CD4-positive, alpha-beta T cell (primary cell): ENCODE measurements at regions not wholly inside any gene's neighbourhood (a gene's known extent, or its start where the extent isn't known, plus 50 kb on each side); places are given as distances from the start of the nearest gene placed in this dataset.

Experiments used
- ATAC-seq: fragments of 200-7000 bp; cut with Tn5 transposase; one replicate; pipeline ENCODE4 v1.10.0; 2022; ENCODE audit warnings: mild to moderate bottlenecking; ENCODE audit not compliant: poor library complexity
- CTCF ChIA-PET: fragments of 350-600 bp; sonication (Branson Sonifier 250); formaldehyde crosslinking; loops from one replicate; lab custom pipeline; 2021; ENCODE audit warnings: antibody characterized with exemption, inconsistent platforms; lab: Charles Lee
- POLR2A ChIA-PET: fragments of 350-600 bp; sonication (Branson Sonifier 250); formaldehyde crosslinking; loops from one replicate; lab custom pipeline; 2021; ENCODE audit warnings: antibody characterized with exemption, inconsistent platforms; lab: Charles Lee
- DNase-seq, 14 experiments: peaks; one replicate each; pipeline ENCODE4 v3.0.0-alpha.2; 2013 to 2020; ENCODE audit warnings: mixed read lengths in 2 of 14
- H3K27ac ChIP-seq, 2 donors: one replicate each; pipeline versions ENCODE4 v1.5.1 to v1.7.0; 2013; ENCODE audit warnings: low read length in 2 of 2, low read depth in 1 of 2, mild to moderate bottlenecking in 1 of 2
- H3K27me3 ChIP-seq, 2 experiments: 1 replicate in 1 of 2; 2 replicates in 1 of 2; pipeline versions ENCODE4 v1.6.1 to v1.7.0; 2013; ENCODE audit warnings: low read length in 2 of 2, control low read depth in 1 of 2, mild to moderate bottlenecking in 1 of 2, moderate library complexity in 1 of 2; ENCODE audit not compliant: insufficient read depth in 2 of 2, control insufficient read depth in 1 of 2
- H3K36me3 ChIP-seq: one replicate; pipeline ENCODE4 v1.6.1; 2013; ENCODE audit warnings: low read length, control low read depth; ENCODE audit not compliant: insufficient read depth
- H3K4me1 ChIP-seq: one replicate; pipeline ENCODE4 v1.6.1; 2013; ENCODE audit warnings: low read length, control low read depth; ENCODE audit not compliant: insufficient read depth
- H3K4me3 ChIP-seq: one replicate; pipeline ENCODE4 v1.5.1; 2013; ENCODE audit warnings: mild to moderate bottlenecking, low read length, moderate library complexity
- H3K9me3 ChIP-seq, 2 experiments: 1 replicate in 1 of 2; 2 replicates in 1 of 2; pipeline versions ENCODE4 v1.6.1 to v1.7.0; 2013; ENCODE audit warnings: low read length in 2 of 2, mild to moderate bottlenecking in 2 of 2, control low read depth in 1 of 2, moderate library complexity in 1 of 2; ENCODE audit not compliant: control insufficient read depth in 1 of 2, insufficient read depth in 1 of 2
- H3K27ac Mint-ChIP-seq: one replicate; pipeline ENCODE4 v1.8.0; 2020; ENCODE audit warnings: mixed read lengths
- H3K27me3 Mint-ChIP-seq: one replicate; pipeline ENCODE4 v1.8.0; 2021; ENCODE audit warnings: mixed read lengths
- H3K36me3 Mint-ChIP-seq: one replicate; pipeline ENCODE4 v1.8.0; 2021; ENCODE audit warnings: low read depth, mixed read lengths
- H3K4me1 Mint-ChIP-seq: one replicate; pipeline ENCODE4 v1.8.0; 2021; ENCODE audit warnings: low read depth, mixed read lengths
- H3K4me3 Mint-ChIP-seq: one replicate; pipeline ENCODE4 v1.8.0; 2020; ENCODE audit warnings: mild to moderate bottlenecking, mixed read lengths
- H3K9me3 Mint-ChIP-seq: one replicate; pipeline ENCODE4 v1.8.0; 2020; ENCODE audit warnings: mixed read lengths
- CTCF ChIP-seq: fragments of 200-600 bp; IDR thresholded peaks from one replicate; pipeline ENCODE4 v1.8.0; 2022; ENCODE audit warnings: antibody characterized with exemption, mild to moderate bottlenecking
- intact Hi-C, 2 experiments: fragments of 100-400 bp; cut with DNase I in 1 of 2; cut with micrococcal nuclease in 1 of 2; formaldehyde crosslinking; loops; one replicate each; pipeline versions ENCODE4 v1.15.1 to v1.9.0; 2023 to 2025; cut with DNase I, micrococcal nuclease

GRCh38 chr11:122436188-122436555 is 219.3 kb upstream of the UBASH3B start:
- ChIA-PET CTCF (no interaction called here), POLR2A (no interaction called here)
- no peak for TF ChIP-seq CTCF
- Mint-ChIP-seq H3K9me3 (no peaks in the 10 kb centered on the region), H3K36me3 (no peaks in the 10 kb centered on the region), H3K4me3 (no peak overlapping the region), H3K27me3 (peaks cover 19% of the 10 kb centered on the region), H3K27ac (no peak overlapping the region), H3K4me1 (peaks cover 10% of the 10 kb centered on the region)
- Histone ChIP-seq H3K9me3 (peaks cover 0 to 2% of the 10 kb centered on the region in 2 experiments), H3K36me3 (no peaks in the 10 kb centered on the region), H3K4me3 (no peak overlapping the region), H3K4me1 (no peaks in the 10 kb centered on the region), H3K27me3 (peaks cover 13% of the 10 kb centered on the region in 2 experiments), H3K27ac (no peak overlapping the region)
- DNase-seq, result no peak
- intact Hi-C loops, result no loop called here
- ATAC-seq, result no peak

- Mint-ChIP-seq H3K27ac (no peak overlapping the region), H3K4me1 (peaks cover 6% of the 10 kb centered on the region), H3K4me3 (no peak overlapping the region), H3K9me3 (no peaks in the 10 kb centered on the region), H3K36me3 (no peaks in the 10 kb centered on the region), H3K27me3 (peaks cover 19% of the 10 kb centered on the region)
- Histone ChIP-seq H3K27ac (no peak overlapping the region), H3K4me3 (no peak overlapping the region), H3K4me1 (no peaks in the 10 kb centered on the region), H3K27me3 (peaks cover 11 to 13% of the 10 kb centered on the region in 2 experiments), H3K36me3 (no peaks in the 10 kb centered on the region), H3K9me3 (no peaks in the 10 kb centered on the region)
- intact Hi-C loops, result no loop called here
- POLR2A ChIA-PET, result no interaction called here
- no peak for TF ChIP-seq CTCF
- CTCF ChIA-PET, result no interaction called here
- DNase-seq, result no peak
- ATAC-seq, result no peak
These were observed 219.9 kb upstream of the UBASH3B start for GRCh38 chr11:122435540-122436187.

- Histone ChIP-seq H3K4me1 (no peaks in the 10 kb centered on the region), H3K9me3 (no peaks in the 10 kb centered on the region), H3K4me3 (no peak overlapping the region), H3K27me3 (peaks cover 5 to 6% of the 10 kb centered on the region in 2 experiments), H3K27ac (no peak overlapping the region), H3K36me3 (no peaks in the 10 kb centered on the region)
- POLR2A ChIA-PET, result no interaction called here
- no peak for TF ChIP-seq CTCF
- no peak for ATAC-seq
- Mint-ChIP-seq H3K27ac (no peak overlapping the region), H3K36me3 (no peaks in the 10 kb centered on the region), H3K9me3 (no peaks in the 10 kb centered on the region), H3K4me1 (no peaks in the 10 kb centered on the region), H3K4me3 (no peak overlapping the region), H3K27me3 (peaks cover 19% of the 10 kb centered on the region)
- CTCF ChIA-PET, result no interaction called here
- DNase-seq, result no peak
- intact Hi-C loops, result no loop called here
These were observed 220.7 kb upstream of the UBASH3B start for GRCh38 chr11:122434786-122435185.
